Thoracic aorta (tissue), 2 donors: ENCODE measurements at regions not wholly inside any gene's neighbourhood (a gene's known extent, or its start where the extent isn't known, plus 50 kb on each side); places are given as distances from the start of the nearest gene placed in this dataset.

Source experiments
- ATAC-seq: fragments of 150-250 bp; one replicate; pipeline ENCODE4 v1.8.0; 2017; ENCODE audit warnings: low read depth; ENCODE audit not compliant: insufficient number of reproducible peaks, low FRiP score
- DNase-seq: peaks from one replicate; pipeline ENCODE4 v3.0.0-alpha.2; 2020; ENCODE audit warnings: low spot score
- H3K27ac ChIP-seq, 2 donors: fragments of 200-600 bp; sonication (generic); 1 replicate in 1 of 2; 2 replicates in 1 of 2; pipeline ENCODE4 v1.5.1; 2016; ENCODE audit warnings: mild to moderate bottlenecking in 2 of 2, moderate library complexity in 2 of 2
- H3K27me3 ChIP-seq: fragments of 200-600 bp; sonication (generic); replicated peaks from 2 replicates; pipeline ENCODE4 v1.6.0; 2016; ENCODE audit warnings: mild to moderate bottlenecking; ENCODE audit not compliant: insufficient read depth
- H3K36me3 ChIP-seq: fragments of 200-600 bp; sonication (generic); one replicate; pipeline ENCODE4 v1.5.1; 2016
- H3K4me1 ChIP-seq, 2 donors: fragments of 200-600 bp; sonication (generic); 1 replicate in 1 of 2; 2 replicates in 1 of 2; pipeline versions ENCODE4 v1.5.1 to v1.6.0; 2016; ENCODE audit warnings: low read depth in 2 of 2, mild to moderate bottlenecking in 1 of 2; ENCODE audit not compliant: control insufficient read depth in 1 of 2
- H3K4me3 ChIP-seq: fragments of 200-600 bp; sonication (generic); 2 replicates; pipeline ENCODE4 v1.5.1; 2016; ENCODE audit warnings: mild to moderate bottlenecking
- H3K9me3 ChIP-seq: fragments of 200-600 bp; sonication (generic); 2 replicates; pipeline ENCODE4 v1.5.1; 2016
- CTCF ChIP-seq: fragments of 200-600 bp; sonication (generic); IDR thresholded peaks from one replicate; pipeline ENCODE4 v1.5.1; 2019; ENCODE audit warnings: antibody characterized with exemption

- no peak for DNase-seq
- Histone ChIP-seq H3K36me3 (no peaks in the 10 kb centered on the region), H3K9me3 (no peaks in the 10 kb centered on the region), H3K4me1 (no peaks in the 10 kb centered on the region), H3K27ac (no peak overlapping the region), H3K27me3 (no peaks in the 10 kb centered on the region), H3K4me3 (no peak overlapping the region)
- no peak for TF ChIP-seq CTCF
- no peak for ATAC-seq
These were observed 659.9 kb upstream of the LUZP2 start for GRCh38 chr11:23836981-23837380.

GRCh38 chr11:23840872-23841271 is 656.0 kb upstream of the LUZP2 start:
- no peaks in the 10 kb centered on the region for H3K27me3 ChIP-seq
- no peaks in the 10 kb centered on the region for H3K36me3 ChIP-seq
- no peaks in the 10 kb centered on the region for H3K9me3 ChIP-seq
- no peak overlapping the region for H3K27ac ChIP-seq
- no peaks in the 10 kb centered on the region for H3K4me1 ChIP-seq
- no peak for DNase-seq
- TF ChIP-seq CTCF, result no peak
- H3K4me3 ChIP-seq, result no peak overlapping the region
- ATAC-seq, result no peak

- Histone ChIP-seq H3K4me3 (no peak overlapping the region), H3K27ac (no peak overlapping the region), H3K4me1 (no peaks in the 10 kb centered on the region), H3K27me3 (no peaks in the 10 kb centered on the region), H3K36me3 (no peaks in the 10 kb centered on the region), H3K9me3 (no peaks in the 10 kb centered on the region)
- DNase-seq (no peak), ATAC-seq (no peak)
- TF ChIP-seq CTCF, result no peak
These were observed 649.9 kb upstream of the LUZP2 start for GRCh38 chr11:23846902-23847422.

- Histone ChIP-seq H3K36me3 (no peaks in the 10 kb centered on the region), H3K4me3 (no peak overlapping the region), H3K27me3 (no peaks in the 10 kb centered on the region), H3K4me1 (no peaks in the 10 kb centered on the region), H3K9me3 (no peaks in the 10 kb centered on the region), H3K27ac (no peak overlapping the region)
- TF ChIP-seq CTCF, result no peak
- ATAC-seq (no peak), DNase-seq (no peak)
These were observed 645.6 kb upstream of the LUZP2 start for GRCh38 chr11:23851216-23851615.

DNA sequence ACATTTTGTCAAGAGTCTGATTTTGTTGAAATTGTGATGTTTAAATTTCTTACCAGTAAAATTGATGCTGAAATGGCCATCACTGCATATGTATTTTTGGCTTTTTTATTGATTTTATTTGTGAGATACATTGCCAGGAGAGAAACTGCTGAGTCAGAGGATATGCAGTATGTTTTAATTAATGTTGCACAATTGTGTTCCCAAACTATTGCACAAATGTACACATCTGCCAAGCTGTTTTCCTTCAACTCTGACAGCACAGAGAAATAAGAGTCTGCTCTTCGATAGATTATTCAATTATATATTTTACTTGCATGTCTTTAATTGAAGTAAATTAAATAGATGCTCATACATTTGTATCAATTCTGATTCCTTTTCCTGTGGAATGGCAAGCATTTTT is 640.2 kb upstream of the LUZP2 start:
- Histone ChIP-seq H3K9me3 (no peaks in the 10 kb centered on the region), H3K4me1 (no peaks in the 10 kb centered on the region), H3K4me3 (no peak overlapping the region), H3K27me3 (no peaks in the 10 kb centered on the region), H3K36me3 (no peaks in the 10 kb centered on the region), H3K27ac (no peak overlapping the region)
- no peak for TF ChIP-seq CTCF
- no peak for DNase-seq
- no peak for ATAC-seq
